ENCODE measurements at regions not wholly inside any gene's neighbourhood (a gene's known extent, or its start where the extent isn't known, plus 50 kb on each side); places are given as distances from the start of the nearest gene placed in this dataset.

GRCh38 chr2:204428675-204429074 is 116.6 kb upstream of the PARD3B start:
- no peak for DNase-seq (ENCODE audit: low read depth in 2 of 2)

GRCh38 chr2:204431529-204431928 is 113.7 kb upstream of the PARD3B start:
- no peak for DNase-seq (ENCODE audit: low read depth in 2 of 2)

- no peak for DNase-seq (ENCODE audit: low read depth in 2 of 2)
Observed at GRCh38 chr2:204432196-204432595, 113.1 kb upstream of the PARD3B start.

GRCh38 chr2:204434660-204435462 is 110.4 kb upstream of the PARD3B start:
- no peak for DNase-seq (ENCODE audit: low read depth in 2 of 2)

GRCh38 chr2:204436230-204436629 is 109.0 kb upstream of the PARD3B start:
- DNase-seq (ENCODE audit: low read depth in 2 of 2), result no peak

- DNase-seq (ENCODE audit: low read depth in 2 of 2), result no peak
Observed at GRCh38 chr2:204437408-204437807, 107.9 kb upstream of the PARD3B start.

GRCh38 chr2:204437815-204438756 is 107.2 kb upstream of the PARD3B start:
- DNase-seq (ENCODE audit: low read depth in 2 of 2), result no peak

- DNase-seq (ENCODE audit: low read depth in 2 of 2), result no peak
Observed at GRCh38 chr2:204441316-204441715, 104.0 kb upstream of the PARD3B start.

GRCh38 chr2:204445149-204445548 is 100.1 kb upstream of the PARD3B start:
- DNase-seq (ENCODE audit: low read depth in 2 of 2), result no peak

GRCh38 chr2:204447722-204448121 is 97.6 kb upstream of the PARD3B start:
- no peak for DNase-seq (ENCODE audit: low read depth in 2 of 2)

GRCh38 chr2:204449977-204450376 is 95.3 kb upstream of the PARD3B start:
- no peak for DNase-seq (ENCODE audit: low read depth in 2 of 2)

GRCh38 chr2:204451766-204452165 is 93.5 kb upstream of the PARD3B start:
- no peak for DNase-seq (ENCODE audit: low read depth in 2 of 2)

GRCh38 chr2:204452464-204453023 is 92.7 kb upstream of the PARD3B start:
- DNase-seq (ENCODE audit: low read depth in 2 of 2), result no peak

GRCh38 chr2:204453730-204454167 is 91.5 kb upstream of the PARD3B start:
- no peak for DNase-seq (ENCODE audit: low read depth in 2 of 2)

- DNase-seq (ENCODE audit: low read depth in 2 of 2), result no peak
Observed at GRCh38 chr2:204454672-204455380, 90.4 kb upstream of the PARD3B start.

GRCh38 chr2:204468746-204469429 is 76.4 kb upstream of the PARD3B start:
- no peak for DNase-seq (ENCODE audit: low read depth in 2 of 2)

GRCh38 chr2:204470178-204470620 is 75.1 kb upstream of the PARD3B start:
- DNase-seq (ENCODE audit: low read depth in 2 of 2), result no peak

- no peak for DNase-seq (ENCODE audit: low read depth in 2 of 2)
Observed at GRCh38 chr2:204470621-204471196, 74.6 kb upstream of the PARD3B start.

GRCh38 chr2:204472375-204472774 is 72.9 kb upstream of the PARD3B start:
- no peak for DNase-seq (ENCODE audit: low read depth in 2 of 2)

GRCh38 chr2:204473224-204473623 is 72.1 kb upstream of the PARD3B start:
- DNase-seq (ENCODE audit: low read depth in 2 of 2), result no peak

GRCh38 chr2:204475399-204475798 is 69.9 kb upstream of the PARD3B start:
- DNase-seq (ENCODE audit: low read depth in 2 of 2), result no peak
